T-helper 2 cell treated with Interferon-gamma antibody and Interleukin-4, amounts not matched to agents 5 μg/mL and 100 μg/mL, for 36 hours (primary cell): ENCODE measurements at regions not wholly inside any gene's neighbourhood (a gene's known extent, or its start where the extent isn't known, plus 50 kb on each side); places are given as distances from the start of the nearest gene placed in this dataset.

Experiments
- DNase-seq: peaks from one replicate; pipeline ENCODE4 v3.0.0; 2021; ENCODE audit warnings: low spot score
- H3K27ac Mint-ChIP-seq: one replicate; pipeline ENCODE4 v1.8.0; 2021; ENCODE audit warnings: mild to moderate bottlenecking, mixed read lengths
- H3K27me3 Mint-ChIP-seq: one replicate; pipeline ENCODE4 v1.8.0; 2021; ENCODE audit warnings: low read depth, mixed read lengths
- H3K36me3 Mint-ChIP-seq: one replicate; pipeline ENCODE4 v1.8.0; 2021; ENCODE audit warnings: low read depth, mixed read lengths
- H3K4me1 Mint-ChIP-seq: one replicate; pipeline ENCODE4 v1.8.0; 2021; ENCODE audit warnings: low read depth, mixed read lengths
- H3K4me3 Mint-ChIP-seq: one replicate; pipeline ENCODE4 v1.8.0; 2022; ENCODE audit warnings: mild to moderate bottlenecking, moderate library complexity, mixed read lengths
- H3K9me3 Mint-ChIP-seq: one replicate; pipeline ENCODE4 v1.8.0; 2021; ENCODE audit warnings: mixed read lengths

DNA sequence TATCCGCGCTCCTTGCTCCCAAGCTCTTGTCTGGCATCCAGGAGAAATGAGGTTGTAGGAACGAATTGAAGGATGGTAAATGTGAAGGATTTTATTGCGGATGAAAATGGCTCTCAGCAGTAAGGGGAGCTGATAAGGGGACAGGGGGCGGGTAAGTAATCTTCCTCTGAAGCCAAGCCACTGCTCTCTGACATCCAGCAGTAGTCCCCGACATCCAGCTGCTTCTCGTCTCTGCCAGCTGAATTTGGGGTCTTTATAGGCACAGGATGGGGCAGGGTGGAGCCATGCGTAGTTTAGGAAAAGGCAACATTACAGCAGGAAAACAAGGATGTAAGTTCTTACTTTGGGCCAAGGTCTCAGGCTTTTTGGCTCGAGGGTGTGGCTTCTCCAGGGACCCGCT is 1370.1 kb upstream of the RAG2 start:
- H3K36me3 Mint-ChIP-seq = no peaks in the 10 kb centered on the region
- peaks cover 31% of the 10 kb centered on the region for H3K9me3 Mint-ChIP-seq
- no peak for DNase-seq
- no peak overlapping the region for H3K27ac Mint-ChIP-seq
- H3K4me3 Mint-ChIP-seq = no peak overlapping the region
- H3K4me1 Mint-ChIP-seq = no peaks in the 10 kb centered on the region
- H3K27me3 Mint-ChIP-seq = no peaks in the 10 kb centered on the region

DNA sequence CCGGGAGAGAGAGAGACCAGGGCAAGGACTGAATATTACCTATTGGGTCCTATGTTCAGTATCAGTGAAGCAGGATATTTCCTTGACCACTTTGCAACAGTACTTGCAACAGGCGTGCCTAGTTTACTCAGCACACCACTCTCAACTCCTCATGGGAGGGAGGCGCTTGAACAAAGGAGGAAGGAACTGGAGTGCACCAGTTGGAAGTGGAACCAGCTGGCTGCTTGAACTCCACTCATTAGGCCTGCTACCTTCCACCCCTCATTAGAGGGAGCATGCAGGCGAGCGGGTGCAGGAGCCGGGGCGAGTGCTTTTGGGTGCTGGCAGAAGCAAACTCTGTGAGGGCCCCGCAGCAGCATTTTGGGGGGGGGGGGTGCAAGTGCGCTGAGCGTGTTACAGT is 1369.6 kb upstream of the RAG2 start:
- H3K4me1 Mint-ChIP-seq = no peaks in the 10 kb centered on the region
- peaks cover 30% of the 10 kb centered on the region for H3K9me3 Mint-ChIP-seq
- H3K36me3 Mint-ChIP-seq = no peaks in the 10 kb centered on the region
- no peaks in the 10 kb centered on the region for H3K27me3 Mint-ChIP-seq
- no peak overlapping the region for H3K27ac Mint-ChIP-seq
- H3K4me3 Mint-ChIP-seq = no peak overlapping the region
- DNase-seq = no peak

DNA sequence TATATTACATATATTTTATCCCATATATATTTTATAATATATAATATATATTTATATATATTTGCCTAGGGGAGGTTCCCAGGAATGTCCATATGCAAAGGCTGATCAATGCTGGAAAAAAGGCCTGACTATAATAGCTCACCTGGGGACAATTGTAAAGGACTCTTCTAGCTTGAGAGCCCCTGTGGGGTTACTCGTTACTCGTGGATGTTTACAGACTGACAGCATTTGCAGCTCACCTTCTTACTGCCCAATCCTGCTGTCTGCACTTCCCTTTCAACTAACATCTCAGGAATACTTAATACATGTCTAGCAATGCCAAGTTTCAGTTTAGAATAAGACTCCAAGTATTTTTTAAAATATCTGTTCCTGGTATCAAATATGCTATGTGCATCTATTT is 1365.4 kb upstream of the RAG2 start:
- Mint-ChIP-seq H3K4me3 (no peak overlapping the region), H3K27ac (no peak overlapping the region), H3K36me3 (no peaks in the 10 kb centered on the region), H3K27me3 (no peaks in the 10 kb centered on the region), H3K4me1 (no peaks in the 10 kb centered on the region), H3K9me3 (peaks cover 30% of the 10 kb centered on the region)
- DNase-seq = no peak

DNA sequence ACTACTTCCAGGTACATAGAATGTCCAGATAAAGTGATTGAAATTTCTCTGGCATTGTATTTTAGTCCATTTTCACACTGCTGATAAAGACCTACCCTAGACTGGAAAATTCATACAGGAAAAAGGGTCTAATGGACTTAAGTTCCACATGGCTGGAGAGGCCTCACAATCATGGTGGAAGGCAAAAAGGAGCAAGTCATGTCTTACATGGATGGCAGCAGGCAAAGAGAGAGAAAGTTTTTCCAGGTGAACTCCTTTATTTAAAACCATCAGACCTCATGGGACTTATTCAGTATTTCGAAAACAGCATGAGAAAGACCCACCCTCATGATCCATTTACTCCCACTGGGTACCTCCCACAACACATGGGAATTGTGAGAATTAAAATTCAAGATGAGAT is 1359.7 kb upstream of the RAG2 start:
- Mint-ChIP-seq H3K27ac (no peak overlapping the region), H3K4me1 (no peaks in the 10 kb centered on the region), H3K36me3 (no peaks in the 10 kb centered on the region), H3K27me3 (no peaks in the 10 kb centered on the region), H3K4me3 (no peak overlapping the region), H3K9me3 (peaks cover 43% of the 10 kb centered on the region)
- DNase-seq = no peak

DNA sequence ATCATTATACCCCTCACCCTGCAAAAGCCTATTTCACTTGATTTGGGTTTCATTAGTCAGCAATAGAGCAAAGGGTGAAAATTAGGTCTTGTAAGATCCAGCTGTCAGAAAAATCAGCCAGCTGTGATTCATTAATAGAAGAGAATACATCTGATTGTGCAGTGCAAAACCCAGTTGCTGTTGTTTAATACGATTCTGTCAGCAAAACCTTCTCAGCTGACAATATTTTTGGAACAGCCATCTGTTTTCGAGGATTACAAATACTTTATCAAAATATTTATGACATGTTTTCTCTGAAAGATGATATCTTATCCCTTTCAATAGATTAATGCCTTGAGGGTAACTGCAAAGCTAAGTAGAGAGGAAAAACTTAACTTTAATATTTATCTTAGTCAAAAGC is 1354.0 kb upstream of the RAG2 start:
- Mint-ChIP-seq H3K9me3 (peaks cover 22% of the 10 kb centered on the region), H3K27me3 (no peaks in the 10 kb centered on the region), H3K27ac (no peak overlapping the region), H3K36me3 (no peaks in the 10 kb centered on the region), H3K4me3 (no peak overlapping the region), H3K4me1 (no peaks in the 10 kb centered on the region)
- no peak for DNase-seq

DNA sequence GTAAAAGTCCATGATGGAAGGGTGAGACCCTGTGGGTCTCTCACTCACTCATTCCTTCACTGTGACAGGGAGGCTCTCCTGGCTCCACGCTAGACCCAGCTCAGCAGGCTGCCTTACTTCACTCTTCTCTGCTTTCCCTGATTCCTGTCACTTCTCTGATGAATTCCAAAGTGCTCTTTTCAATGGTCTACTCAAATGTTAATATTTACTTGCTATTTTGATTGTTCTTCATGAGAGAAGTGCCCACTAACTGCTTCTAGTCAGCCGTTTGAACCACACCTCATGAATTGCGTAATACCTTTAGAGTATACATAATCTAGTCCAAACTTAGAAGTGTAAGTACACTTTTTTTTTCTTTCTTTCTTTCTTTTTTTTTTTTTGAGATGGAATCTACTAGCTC is 1350.2 kb upstream of the RAG2 start:
- Mint-ChIP-seq H3K4me1 (no peaks in the 10 kb centered on the region), H3K4me3 (no peak overlapping the region)
- DNase-seq = no peak

DNA sequence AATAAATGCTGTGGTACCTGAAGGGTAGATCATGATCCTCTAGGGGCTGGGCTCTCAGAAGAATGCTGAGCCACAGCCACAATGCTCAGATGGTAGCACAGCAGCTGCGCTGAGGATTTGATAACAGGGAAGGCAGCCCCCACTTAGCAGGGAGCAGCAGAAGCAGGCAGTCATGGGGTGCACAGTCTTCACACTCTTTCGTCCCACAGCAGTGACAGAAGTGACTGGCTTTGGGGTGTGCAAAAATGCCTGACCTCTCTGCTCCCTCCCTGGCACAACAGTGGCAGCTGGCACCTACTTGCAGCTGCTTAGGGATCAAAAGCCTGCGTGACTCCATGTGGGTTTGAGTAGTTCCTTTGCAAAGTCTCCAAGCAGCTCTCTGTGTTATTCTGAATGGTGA is 1349.8 kb upstream of the RAG2 start:
- Mint-ChIP-seq H3K9me3 (peaks cover 34% of the 10 kb centered on the region), H3K4me1 (no peaks in the 10 kb centered on the region), H3K4me3 (no peak overlapping the region), H3K27ac (no peak overlapping the region), H3K27me3 (no peaks in the 10 kb centered on the region), H3K36me3 (no peaks in the 10 kb centered on the region)
- no peak for DNase-seq

More for the DNA sequence above, 1350.2 kb upstream of the RAG2 start:
- H3K27me3 Mint-ChIP-seq = no peaks in the 10 kb centered on the region
- peaks cover 30% of the 10 kb centered on the region for H3K9me3 Mint-ChIP-seq
- no peak overlapping the region for H3K27ac Mint-ChIP-seq
- no peaks in the 10 kb centered on the region for H3K36me3 Mint-ChIP-seq

DNA sequence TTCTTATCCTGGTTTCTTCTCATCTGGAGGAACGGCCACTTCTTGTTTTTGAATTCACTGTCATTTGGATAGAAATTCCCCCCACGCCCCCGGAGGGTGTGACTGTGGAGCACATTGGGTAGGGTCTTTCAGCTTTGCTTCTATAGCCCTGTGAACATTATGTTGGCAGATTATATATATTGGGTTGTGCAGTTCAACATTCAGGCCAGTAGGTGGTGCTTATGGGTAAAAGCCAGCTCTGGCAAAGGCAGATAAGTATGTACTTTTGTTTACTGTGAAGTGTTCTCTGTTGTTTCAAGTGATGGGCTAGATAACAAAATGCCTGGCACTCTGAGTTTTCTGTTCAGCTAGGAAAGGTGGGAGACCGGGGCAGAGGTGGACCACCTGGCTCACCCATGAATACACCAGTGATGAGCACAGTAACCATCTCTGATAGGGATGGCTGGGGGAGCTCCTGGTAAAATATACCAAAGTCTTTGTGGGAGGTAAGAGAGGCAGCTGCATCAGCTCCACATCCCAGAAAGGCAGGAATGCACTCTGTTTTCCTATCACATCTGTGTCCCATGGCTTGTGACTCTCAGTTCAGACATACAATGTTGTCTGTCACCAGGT is 1348.2 kb upstream of the RAG2 start:
- H3K4me3 Mint-ChIP-seq = no peak overlapping the region
- no peaks in the 10 kb centered on the region for H3K36me3 Mint-ChIP-seq
- no peaks in the 10 kb centered on the region for H3K4me1 Mint-ChIP-seq
- H3K27me3 Mint-ChIP-seq = no peaks in the 10 kb centered on the region
- no peak for DNase-seq
- H3K9me3 Mint-ChIP-seq = peaks cover 35% of the 10 kb centered on the region
- no peak overlapping the region for H3K27ac Mint-ChIP-seq

DNA sequence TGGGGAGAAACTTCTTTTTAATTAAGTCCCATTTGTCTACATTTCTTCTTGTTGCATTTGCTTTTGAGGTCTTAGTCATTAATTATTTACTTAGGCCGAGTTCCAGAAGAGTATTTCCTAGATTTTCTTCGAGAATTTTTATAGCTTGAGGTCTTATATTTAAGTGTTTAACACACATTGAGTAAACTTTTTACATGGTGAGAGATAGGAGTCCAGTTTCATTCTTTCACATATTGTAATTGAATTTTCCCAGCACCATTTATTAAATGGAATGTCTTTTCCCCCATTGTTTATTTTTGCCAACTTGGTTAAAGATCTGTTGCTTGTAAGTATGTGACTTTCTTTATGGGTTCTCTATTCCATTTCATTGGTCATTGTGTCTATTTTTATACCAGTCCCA is 1344.0 kb upstream of the RAG2 start:
- no peaks in the 10 kb centered on the region for H3K4me1 Mint-ChIP-seq
- H3K4me3 Mint-ChIP-seq = no peak overlapping the region
- no peaks in the 10 kb centered on the region for H3K36me3 Mint-ChIP-seq
- no peaks in the 10 kb centered on the region for H3K27me3 Mint-ChIP-seq
- H3K27ac Mint-ChIP-seq = no peak overlapping the region
- H3K9me3 Mint-ChIP-seq = peaks cover 34% of the 10 kb centered on the region
- no peak for DNase-seq

DNA sequence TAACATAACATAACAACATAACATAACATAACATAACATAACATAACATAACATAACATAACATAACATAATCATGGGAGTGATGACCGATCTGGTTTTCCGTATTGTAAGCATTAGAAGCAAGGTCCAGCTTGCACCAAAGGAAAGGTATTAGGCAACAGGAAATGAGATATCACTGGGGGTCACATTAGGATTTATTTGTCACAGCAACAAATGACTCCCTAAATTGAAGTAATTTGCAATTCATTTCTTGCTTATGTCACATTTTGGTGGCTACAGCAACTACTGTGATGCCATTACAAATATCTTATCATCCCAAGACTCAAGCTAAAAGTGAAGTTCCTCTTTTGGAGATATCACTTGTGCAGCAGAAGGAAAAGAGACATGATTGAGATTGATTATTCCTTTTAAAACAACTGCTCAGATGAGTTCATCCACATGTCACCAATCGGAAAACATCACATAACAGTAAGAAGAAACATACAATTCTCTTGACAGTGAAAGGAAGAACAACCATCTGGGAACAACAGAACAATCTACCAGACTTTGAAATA is 1331.1 kb upstream of the RAG2 start:
- Mint-ChIP-seq H3K27me3 (no peaks in the 10 kb centered on the region), H3K9me3 (peaks cover 12% of the 10 kb centered on the region), H3K36me3 (no peaks in the 10 kb centered on the region), H3K27ac (no peak overlapping the region), H3K4me1 (no peaks in the 10 kb centered on the region), H3K4me3 (no peak overlapping the region)
- no peak for DNase-seq

DNA sequence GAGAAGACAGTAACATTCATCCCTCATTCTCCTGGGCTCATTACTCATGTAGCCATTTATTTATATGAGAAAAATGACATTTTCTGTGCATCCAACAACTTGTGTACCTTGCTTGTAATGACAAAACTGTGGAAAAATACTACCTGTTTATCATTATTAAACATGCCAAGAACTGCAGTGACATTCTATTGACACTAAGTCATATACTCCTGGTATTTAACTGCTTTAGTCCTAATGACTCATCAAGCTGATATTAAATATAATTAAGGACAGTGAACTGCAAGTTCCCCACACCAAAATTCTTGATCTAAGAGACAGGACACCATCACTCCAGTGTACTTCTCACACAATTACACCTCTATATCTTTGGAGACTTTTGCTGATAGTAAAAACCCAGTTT is 1328.7 kb upstream of the RAG2 start:
- no peaks in the 10 kb centered on the region for H3K27me3 Mint-ChIP-seq
- H3K36me3 Mint-ChIP-seq = no peaks in the 10 kb centered on the region
- no peak overlapping the region for H3K27ac Mint-ChIP-seq
- no peaks in the 10 kb centered on the region for H3K4me1 Mint-ChIP-seq
- DNase-seq = no peak
- no peak overlapping the region for H3K4me3 Mint-ChIP-seq
- peaks cover 9% of the 10 kb centered on the region for H3K9me3 Mint-ChIP-seq

DNA sequence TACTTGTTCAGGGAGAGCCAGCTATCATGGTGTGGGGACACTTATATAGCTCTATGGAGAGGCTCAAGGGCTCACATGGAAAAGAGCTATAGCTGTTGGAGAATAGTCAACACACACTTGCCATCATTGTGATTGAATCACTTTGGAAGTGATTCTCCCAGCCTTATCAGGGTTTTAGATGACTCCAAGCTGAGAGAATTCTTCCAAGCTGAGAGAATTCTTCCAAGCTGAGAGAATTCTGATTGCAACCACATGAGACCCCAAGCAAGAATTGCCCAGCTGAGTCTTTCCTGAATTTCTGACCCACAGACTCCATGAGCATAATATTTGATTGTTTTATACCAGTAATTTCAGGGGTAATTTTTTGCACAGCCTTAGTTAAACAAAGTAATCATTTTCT is 1318.3 kb upstream of the RAG2 start:
- peaks cover 21% of the 10 kb centered on the region for H3K9me3 Mint-ChIP-seq
- H3K27me3 Mint-ChIP-seq = no peaks in the 10 kb centered on the region
- no peaks in the 10 kb centered on the region for H3K4me1 Mint-ChIP-seq
- no peak overlapping the region for H3K27ac Mint-ChIP-seq
- no peak overlapping the region for H3K4me3 Mint-ChIP-seq
- DNase-seq = no peak
- H3K36me3 Mint-ChIP-seq = no peaks in the 10 kb centered on the region

DNA sequence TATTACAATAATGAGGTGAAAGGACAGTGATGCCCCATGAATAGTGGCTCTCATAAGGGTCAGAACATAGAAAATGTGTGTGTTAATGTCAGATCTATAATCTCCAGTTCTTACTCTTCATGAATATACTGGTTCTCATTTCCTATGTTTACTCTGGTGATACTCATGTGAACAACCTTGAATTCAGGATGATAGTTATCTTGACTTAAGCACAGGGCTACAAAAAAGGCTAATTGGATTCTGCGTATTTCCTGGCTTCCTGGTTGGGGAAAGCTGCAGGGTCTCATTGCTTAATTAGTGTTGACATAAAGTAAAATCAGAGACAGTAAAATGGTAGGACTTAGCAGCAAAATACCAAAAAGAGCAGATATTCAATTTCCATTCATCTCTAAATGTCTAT is 1316.8 kb upstream of the RAG2 start:
- Mint-ChIP-seq H3K27me3 (no peaks in the 10 kb centered on the region), H3K4me1 (no peaks in the 10 kb centered on the region), H3K36me3 (no peaks in the 10 kb centered on the region), H3K27ac (no peak overlapping the region), H3K4me3 (no peak overlapping the region), H3K9me3 (peaks cover 27% of the 10 kb centered on the region)
- DNase-seq = no peak

DNA sequence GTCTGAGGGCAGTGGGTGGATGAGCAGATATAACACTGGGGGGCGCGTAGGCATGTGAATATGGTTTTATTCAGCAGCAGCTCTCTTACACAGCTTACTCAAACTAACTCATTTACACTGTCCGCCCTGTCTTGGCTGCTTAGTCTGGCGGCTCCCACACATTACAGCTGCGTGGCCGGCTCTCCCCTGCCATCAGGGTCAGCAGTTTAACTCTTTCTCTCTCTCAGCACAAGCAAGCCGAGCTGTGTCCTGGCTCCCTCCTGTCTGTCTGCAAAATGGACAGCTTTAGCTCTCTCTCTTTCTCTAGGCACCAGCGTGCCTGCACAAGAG is 1310.1 kb upstream of the RAG2 start:
- peaks cover 37% of the 10 kb centered on the region for H3K9me3 Mint-ChIP-seq
- no peak overlapping the region for H3K27ac Mint-ChIP-seq
- no peaks in the 10 kb centered on the region for H3K4me1 Mint-ChIP-seq
- no peaks in the 10 kb centered on the region for H3K36me3 Mint-ChIP-seq
- H3K27me3 Mint-ChIP-seq = no peaks in the 10 kb centered on the region
- no peak overlapping the region for H3K4me3 Mint-ChIP-seq
- DNase-seq = no peak

DNA sequence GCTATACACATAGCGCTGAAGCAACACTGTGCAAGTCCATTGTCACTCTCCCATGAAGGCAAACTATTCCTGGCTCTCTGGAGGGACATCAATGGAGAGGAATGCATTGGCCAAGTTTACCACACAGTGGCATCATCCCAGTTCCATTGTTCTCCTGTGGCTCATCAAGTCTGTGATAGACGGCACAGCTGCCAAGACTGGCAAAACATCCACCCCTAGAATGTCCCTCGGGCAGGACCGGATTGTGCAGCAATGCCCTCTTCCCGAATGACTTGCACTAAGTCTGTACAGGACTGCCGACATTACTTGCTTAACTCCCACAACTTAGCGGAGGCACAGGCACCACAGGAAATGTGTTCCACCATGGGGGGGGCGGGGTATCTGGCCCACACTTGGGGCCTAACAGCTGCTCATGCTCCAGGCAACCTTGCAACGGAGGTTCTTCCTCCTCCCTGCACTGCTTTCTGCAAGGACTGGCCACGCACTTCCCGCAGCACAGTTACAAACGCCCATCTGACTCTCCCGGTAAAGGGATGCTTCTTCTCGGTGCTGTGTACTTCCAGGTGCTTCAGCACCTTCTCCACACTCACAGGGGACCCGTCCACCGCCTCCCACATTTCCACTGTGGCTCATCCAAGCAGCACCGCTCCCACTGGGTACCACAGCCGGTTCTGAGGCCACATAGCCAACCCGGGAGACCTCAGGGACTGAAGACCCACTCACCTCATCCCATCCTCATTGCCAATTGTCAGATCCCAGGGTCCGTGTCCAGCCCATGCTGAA is 1309.6 kb upstream of the RAG2 start:
- Mint-ChIP-seq H3K9me3 (peaks cover 37% of the 10 kb centered on the region), H3K36me3 (no peaks in the 10 kb centered on the region), H3K27me3 (no peaks in the 10 kb centered on the region), H3K4me3 (no peak overlapping the region), H3K27ac (no peak overlapping the region), H3K4me1 (no peaks in the 10 kb centered on the region)
- no peak for DNase-seq
